HG03095 (cell line): ENCODE measurements at regions not wholly inside any gene's neighbourhood (a gene's known extent, or its start where the extent isn't known, plus 50 kb on each side); places are given as distances from the start of the nearest gene placed in this dataset.
"Not testable (repeated sequence)": the region's sequence is repeated elsewhere in the genome, so short reads cannot be mapped to it uniquely, and the experiment has no call there.

ENCODE experiments used
- ATAC-seq: cut with Tn5 transposase; IDR thresholded peaks from one replicate; pipeline ENCODE4 v1.9.1; 2021; ENCODE audit warnings: moderate library complexity; ENCODE audit not compliant: unreplicated experiment

DNA sequence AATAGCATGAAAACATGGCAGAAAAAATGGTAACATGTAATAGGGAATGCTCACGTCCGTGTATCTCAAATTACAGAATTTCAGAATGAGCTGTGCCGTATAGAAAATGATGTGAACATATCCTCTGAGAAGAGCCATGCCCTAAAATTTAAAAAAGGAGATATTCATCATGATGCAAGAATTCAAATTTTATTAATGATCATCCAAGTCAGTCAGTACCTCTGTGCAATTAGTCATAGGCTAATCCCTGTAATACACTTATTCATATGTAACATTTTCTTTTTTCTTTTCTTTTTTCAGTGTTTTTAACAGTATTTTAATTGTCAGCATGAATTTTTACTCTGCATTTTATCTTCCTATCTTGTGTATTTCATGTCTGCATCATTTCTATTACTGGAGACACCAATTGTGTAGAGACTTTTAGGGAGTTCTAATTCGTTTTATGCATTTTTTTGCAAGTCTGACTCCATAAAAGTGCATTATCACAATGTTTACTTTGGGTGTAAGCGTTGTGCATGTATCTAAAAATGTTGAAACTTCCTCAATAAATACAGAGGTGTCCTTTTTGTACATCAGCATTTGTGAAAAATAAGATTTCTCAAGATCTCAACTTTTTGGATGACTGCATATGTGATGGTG, 1103.7 kb upstream of the CELF2 start:
- no peak for ATAC-seq

DNA sequence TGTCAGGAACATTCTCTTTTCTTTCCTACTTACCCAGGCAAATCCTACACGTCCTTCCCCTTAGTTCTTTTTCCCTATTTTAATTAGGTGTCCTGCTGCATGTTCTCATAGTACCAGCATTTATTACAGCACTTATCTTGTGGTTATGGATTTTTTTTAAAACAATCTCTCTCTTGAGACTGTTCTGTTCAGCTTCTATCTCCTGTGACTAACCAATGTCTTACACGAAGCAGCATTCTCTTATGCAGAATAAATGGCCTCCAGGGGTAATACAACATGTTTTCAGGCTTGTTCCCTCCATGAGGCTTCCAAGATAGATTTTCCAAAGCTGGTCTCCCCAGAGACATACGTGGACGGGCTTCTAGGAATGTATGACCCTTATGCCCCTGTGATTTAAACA, 1096.1 kb upstream of the CELF2 start:
- no peak for ATAC-seq

- no peak for ATAC-seq
Observed at GRCh38 chr10:9922126-9922870, 1095.4 kb upstream of the CELF2 start.

DNA sequence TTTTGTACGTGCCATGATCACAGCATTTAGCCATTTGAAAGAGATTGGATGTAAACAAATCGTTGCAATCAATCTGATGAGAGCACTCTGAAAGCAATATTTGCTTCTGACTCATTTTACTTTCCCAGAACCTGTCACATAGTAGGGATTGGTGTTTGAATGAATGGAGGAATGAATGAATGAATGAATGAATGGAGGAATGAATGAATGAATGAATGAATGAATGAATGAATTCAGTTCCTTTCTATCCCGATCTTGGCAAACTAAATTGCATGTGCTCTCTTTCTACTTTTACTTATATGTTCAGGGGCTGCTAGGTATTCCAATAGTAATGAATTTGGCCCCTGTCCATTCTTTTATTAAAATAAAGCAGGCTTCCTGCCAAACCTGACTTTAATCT, 1091.7 kb upstream of the CELF2 start:
- no peak for ATAC-seq

- ATAC-seq, result no peak
Observed at GRCh38 chr10:9926881-9927280, 1090.8 kb upstream of the CELF2 start.

- no peak for ATAC-seq
Observed at GRCh38 chr10:9939716-9940115, 1078.0 kb upstream of the CELF2 start.

DNA sequence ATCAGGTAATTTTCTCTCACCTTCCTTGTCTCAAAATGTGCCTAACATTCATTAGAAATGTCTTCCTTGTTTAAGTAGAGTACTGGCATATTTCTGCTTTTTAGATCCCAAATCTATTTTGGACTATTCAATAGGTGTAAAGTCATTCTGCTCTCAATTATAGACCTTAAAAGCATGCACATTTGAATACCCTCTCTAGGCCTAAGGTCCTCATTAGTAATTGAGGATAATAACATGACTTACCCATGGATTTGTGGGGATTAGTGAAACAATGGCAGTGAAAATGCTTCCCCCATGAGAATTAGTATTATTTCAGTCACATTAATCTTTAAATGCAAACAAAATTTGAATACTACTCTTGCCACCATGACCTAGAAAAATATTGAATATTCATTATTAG, 1073.0 kb upstream of the CELF2 start:
- no peak for ATAC-seq

DNA sequence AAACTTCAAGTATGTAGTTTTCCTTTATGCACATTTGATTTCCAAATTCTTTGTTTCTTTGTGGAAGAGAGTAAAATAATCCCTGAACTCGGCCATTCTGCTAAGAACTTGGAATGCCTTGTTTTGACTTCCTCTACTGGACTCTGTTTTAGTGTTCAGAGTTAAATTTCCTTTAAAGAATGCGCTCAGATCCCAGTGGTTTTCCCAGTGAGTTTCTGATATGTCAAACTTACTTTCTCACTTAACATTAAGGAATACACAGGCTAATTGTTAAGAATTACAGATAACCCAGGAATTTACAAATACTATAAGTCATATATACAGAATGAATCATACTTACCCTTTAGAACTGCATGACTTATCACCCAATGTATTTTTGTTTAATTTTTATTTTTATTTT, 1067.6 kb upstream of the CELF2 start:
- no peak for ATAC-seq

GRCh38 chr10:9951481-9952257, 1066.0 kb upstream of the CELF2 start:
- no peak for ATAC-seq

DNA sequence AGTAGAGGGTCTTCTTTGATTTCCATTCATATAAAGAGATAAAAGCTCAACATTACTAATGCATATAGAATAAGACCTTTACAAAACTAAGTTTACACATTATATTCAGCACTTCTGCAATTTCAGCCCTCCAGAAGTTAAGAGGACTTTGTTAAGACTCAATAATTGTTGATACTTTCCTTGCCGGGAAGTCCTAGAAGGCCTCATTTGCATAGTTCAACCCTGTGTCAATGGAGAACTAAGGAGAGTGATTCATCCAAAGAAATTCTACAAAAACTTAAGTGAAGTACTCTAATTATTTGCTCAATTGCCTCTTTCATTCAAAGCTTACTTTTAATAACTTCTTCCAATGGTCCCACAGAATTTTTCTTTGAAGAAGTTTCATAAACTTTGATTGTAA, 1060.3 kb upstream of the CELF2 start:
- no peak for ATAC-seq

DNA sequence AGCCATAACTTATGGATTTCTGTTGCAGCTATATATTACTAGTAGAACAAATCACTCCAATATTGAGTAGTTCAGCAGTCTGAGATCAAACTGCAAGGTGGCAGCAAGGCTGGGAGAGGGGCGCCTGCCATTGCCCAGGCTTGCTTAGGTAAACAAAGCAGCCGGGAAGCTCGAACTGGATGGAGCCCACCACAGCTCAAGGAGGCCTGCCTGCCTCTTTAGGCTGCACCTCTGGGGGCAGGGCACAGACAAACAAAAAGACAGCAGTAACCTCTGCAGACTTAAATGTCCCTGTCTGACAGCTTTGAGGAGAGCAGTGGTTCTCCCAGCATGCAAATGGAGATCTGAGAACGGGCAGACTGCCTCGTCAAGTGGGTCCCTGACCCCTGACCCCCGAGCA, 1059.8 kb upstream of the CELF2 start:
- ATAC-seq, result not testable (repeated sequence)

DNA sequence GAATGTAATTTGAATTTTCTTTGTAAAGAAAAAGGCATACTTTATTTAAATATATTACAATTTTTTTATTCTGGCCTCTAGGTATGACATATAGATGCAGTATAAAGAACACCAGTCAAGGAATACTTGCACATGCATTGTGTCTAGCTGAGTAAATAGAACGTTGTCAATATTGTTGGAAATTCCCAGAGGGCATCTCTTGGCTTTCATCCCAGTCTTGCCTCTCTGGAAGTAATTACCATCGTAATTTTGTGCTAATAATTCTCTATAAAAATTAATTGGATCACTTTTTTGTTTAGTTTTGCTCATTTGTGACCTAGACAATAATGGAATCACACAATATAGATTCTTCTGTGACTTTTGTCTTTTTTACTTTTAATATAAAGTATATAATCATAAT, 1052.3 kb upstream of the CELF2 start:
- ATAC-seq, result no peak

DNA sequence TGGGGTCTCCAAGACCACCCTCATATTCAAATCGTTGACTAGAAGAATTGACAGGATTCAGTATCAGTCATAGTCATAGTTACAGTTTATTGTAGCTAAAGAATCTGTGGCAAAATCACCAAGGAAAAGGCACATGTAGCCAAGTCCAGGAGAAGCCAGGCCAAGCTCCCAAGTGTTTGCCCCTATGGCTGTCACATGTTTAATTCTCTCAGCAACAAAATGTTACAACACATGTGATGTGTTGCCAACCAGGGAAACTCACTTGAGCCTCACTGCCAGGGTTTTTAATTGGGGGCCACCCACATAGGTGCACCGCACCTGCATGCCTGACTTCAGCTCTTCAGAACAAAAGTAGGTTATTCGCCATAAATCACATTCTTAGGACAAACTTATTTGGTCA, 1030.9 kb upstream of the CELF2 start:
- ATAC-seq, result no peak

- ATAC-seq, result no peak
Observed at GRCh38 chr10:9987197-9987596, 1030.5 kb upstream of the CELF2 start.

- no peak for ATAC-seq
Observed at GRCh38 chr10:9992661-9993060, 1025.0 kb upstream of the CELF2 start.

DNA sequence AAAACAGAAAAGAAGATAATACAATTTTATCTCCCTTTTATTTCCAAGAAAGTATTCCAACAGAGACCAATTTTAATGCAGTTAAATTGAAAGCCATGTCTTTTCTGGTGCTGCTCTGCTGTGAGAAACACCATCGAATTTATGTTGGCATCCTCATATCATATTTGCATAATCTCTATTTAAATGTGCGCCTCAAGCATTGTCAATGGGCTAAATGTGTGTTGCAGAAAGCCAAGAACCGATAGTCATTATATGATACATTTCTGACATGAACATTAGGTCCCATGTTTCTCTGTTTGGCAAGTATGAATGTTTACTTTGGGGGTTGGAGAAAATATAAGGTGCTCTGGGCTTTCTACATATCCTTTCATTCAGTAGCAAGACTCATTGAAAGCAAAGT, 1023.5 kb upstream of the CELF2 start:
- ATAC-seq, result no peak

DNA sequence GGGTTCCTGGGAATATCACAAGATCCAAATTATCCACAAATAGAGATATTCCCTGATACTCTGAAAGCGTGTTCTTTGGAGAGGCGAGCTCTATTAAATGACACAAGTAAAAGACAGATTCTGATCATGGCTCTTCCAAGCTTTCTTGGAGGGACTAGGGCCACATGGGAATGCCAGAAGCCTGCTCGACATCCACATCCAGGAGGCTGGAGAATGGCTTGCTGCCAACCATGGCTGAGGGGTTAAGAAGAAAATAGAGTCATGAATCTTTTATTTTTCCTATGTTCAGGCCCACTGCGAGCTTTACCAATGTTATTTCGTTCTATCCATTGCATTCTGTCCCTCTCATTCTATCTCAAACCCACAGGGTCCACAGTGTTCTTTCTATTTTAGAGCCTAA, 1018.0 kb upstream of the CELF2 start:
- no peak for ATAC-seq

GRCh38 chr10:10007957-10008356, 1009.7 kb upstream of the CELF2 start:
- no peak for ATAC-seq

DNA sequence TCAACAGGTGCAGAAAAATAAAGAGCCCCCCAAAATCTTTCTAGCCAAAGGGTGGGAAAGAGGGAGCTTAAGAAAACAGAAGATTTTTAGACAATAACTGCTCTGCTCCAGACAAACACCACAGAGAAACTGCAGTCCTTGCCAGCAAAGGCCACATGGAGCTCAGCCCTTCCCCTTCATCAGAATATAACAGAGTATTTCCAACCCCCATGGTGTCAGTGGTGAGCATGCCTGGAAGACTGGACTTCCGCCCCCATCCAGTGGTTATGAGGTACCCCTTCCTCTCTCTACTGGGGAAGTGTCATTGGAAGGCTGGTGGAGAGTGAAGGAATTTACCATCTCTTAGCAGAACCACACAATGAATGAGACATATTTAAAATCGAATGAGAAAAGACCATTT, 1007.3 kb upstream of the CELF2 start:
- ATAC-seq, result no peak

DNA sequence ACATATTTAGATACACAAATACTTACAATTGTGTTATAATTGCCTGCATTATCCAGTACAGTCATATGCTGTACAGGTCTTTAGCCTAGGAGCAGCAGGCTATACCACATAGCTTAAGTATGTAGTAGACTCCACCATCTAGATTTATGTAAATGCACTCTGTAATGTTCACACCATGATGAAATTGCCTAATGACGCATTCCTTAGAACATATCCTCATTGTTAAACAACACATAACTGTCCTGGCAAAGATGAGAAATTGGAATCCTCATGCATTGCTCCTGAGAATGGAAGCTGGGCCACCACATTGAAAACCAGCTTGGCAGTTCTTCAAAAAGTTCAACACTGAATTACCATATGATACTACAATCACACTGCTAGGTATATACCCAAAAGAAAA, 1002.8 kb upstream of the CELF2 start:
- ATAC-seq, result no peak

GRCh38 chr10:10017716-10018115, 1000.0 kb upstream of the CELF2 start:
- no peak for ATAC-seq

DNA sequence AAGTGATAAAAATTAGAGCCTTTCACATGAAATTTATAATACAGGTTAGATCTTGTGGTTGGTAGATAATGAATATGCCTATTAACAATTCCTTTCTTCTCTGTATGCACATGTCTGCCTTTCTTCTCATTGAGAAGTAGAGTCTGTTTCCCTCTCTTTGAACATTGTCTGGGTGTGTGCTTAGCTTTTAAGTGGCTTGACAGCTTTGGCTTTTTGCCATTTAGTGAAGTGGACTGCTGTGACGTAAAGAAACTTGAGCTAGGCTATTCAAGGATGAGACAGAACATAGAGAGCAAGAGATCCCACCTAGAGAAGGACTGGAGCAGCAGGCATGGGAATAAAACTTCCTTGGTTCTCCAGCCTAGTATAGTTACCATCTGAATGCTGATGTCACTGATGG, 996.7 kb upstream of the CELF2 start:
- ATAC-seq, result no peak
